Endodermal cell (in vitro differentiated cells): ENCODE measurements at regions not wholly inside any gene's neighbourhood (a gene's known extent, or its start where the extent isn't known, plus 50 kb on each side); places are given as distances from the start of the nearest gene placed in this dataset.

Experiments used
- DNase-seq: peaks from one replicate; pipeline ENCODE4 v3.0.0-alpha.2; 2017
- H3K27ac ChIP-seq: 2 replicates; pipeline ENCODE4 v1.5.1; 2013; ENCODE audit warnings: mild to moderate bottlenecking, low read depth, low read length, moderate library complexity
- H3K27me3 ChIP-seq: 2 replicates; pipeline ENCODE4 v1.6.1; 2013; ENCODE audit warnings: mild to moderate bottlenecking, low read length, moderate library complexity; ENCODE audit not compliant: insufficient read depth, control insufficient read depth, poor library complexity, severe bottlenecking
- H3K36me3 ChIP-seq: 2 replicates; pipeline ENCODE4 v1.7.0; 2013; ENCODE audit warnings: mild to moderate bottlenecking, low read length, moderate library complexity; ENCODE audit not compliant: control insufficient read depth, insufficient read depth
- H3K4me1 ChIP-seq: one replicate; pipeline ENCODE4 v1.7.0; 2013; ENCODE audit warnings: low read length; ENCODE audit not compliant: control insufficient read depth, insufficient read depth
- H3K4me3 ChIP-seq: 2 replicates; pipeline ENCODE4 v1.5.1; 2013; ENCODE audit warnings: mild to moderate bottlenecking, low read length, moderate library complexity
- H3K9ac ChIP-seq: 2 replicates; pipeline ENCODE4 v1.6.1; 2013; ENCODE audit warnings: mild to moderate bottlenecking, low read length, moderate library complexity; ENCODE audit not compliant: poor library complexity, severe bottlenecking; ENCODE audit errors: extremely low read depth
- H3K9me3 ChIP-seq: 2 replicates; pipeline ENCODE4 v1.6.1; 2013; ENCODE audit warnings: mild to moderate bottlenecking, low read length, moderate library complexity; ENCODE audit not compliant: control insufficient read depth
- H3K27ac Mint-ChIP-seq: 2 replicates; pipeline ENCODE4 v1.8.0; 2020; ENCODE audit warnings: mixed read lengths
- H3K27me3 Mint-ChIP-seq: 2 replicates; pipeline ENCODE4 v1.8.0; 2021; ENCODE audit warnings: mild to moderate bottlenecking, mixed read lengths; ENCODE audit not compliant: insufficient read depth
- H3K36me3 Mint-ChIP-seq: 2 replicates; pipeline ENCODE4 v1.8.0; 2020; ENCODE audit warnings: low read depth, mixed read lengths
- H3K4me1 Mint-ChIP-seq: 2 replicates; pipeline ENCODE4 v1.8.0; 2020; ENCODE audit warnings: mixed read lengths
- H3K4me3 Mint-ChIP-seq: 2 replicates; pipeline ENCODE4 v1.8.0; 2020; ENCODE audit warnings: mild to moderate bottlenecking, moderate library complexity, mixed read lengths
- H3K9me3 Mint-ChIP-seq: 2 replicates; pipeline ENCODE4 v1.8.0; 2020; ENCODE audit warnings: mild to moderate bottlenecking, mixed read lengths
- WGBS, 2 experiments: methylation state at CpG; one replicate each; pipeline versions ENCODE4 v1.1.5 to v1.1.7; 2013; ENCODE audit warnings: missing lambda C conversion rate in 2 of 2, mixed read lengths in 1 of 2; ENCODE audit not compliant: insufficient coverage in 1 of 2, insufficient read length in 1 of 2; 5-methylcytosine and 5-hydroxymethylcytosine counted together
- TF ChIP-seq, protein P1 (sequence below): fragments of 200-600 bp; sonication (generic); conservative IDR thresholded peaks from 2 replicates; pipeline ENCODE4 v1.5.0; 2021; ENCODE audit warnings: antibody characterized with exemption, mild to moderate bottlenecking

DNA sequence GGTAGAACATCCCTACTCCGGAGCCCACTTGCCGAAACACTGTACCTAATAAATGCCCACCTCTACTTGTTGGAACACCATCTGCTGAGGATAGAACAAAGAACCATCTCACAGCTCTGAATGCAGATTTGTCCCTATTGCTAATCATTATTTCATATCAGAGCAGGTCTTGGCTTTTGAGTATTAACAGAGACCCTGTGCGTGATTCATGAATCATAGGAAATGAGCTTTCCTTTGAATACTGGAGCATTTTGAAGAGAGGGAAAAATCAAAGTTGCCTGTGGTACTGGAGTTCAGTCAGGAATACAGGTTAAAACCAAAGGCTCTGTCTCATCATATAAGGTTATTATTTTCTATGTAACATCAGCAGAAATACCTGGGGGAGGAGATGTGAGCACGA lies 1132.3 kb downstream of the XPNPEP1 start:
- H3K4me3 Mint-ChIP-seq: no peak overlapping the region
- H3K27ac Mint-ChIP-seq: no peak overlapping the region
- TF ChIP-seq, protein P1, sequence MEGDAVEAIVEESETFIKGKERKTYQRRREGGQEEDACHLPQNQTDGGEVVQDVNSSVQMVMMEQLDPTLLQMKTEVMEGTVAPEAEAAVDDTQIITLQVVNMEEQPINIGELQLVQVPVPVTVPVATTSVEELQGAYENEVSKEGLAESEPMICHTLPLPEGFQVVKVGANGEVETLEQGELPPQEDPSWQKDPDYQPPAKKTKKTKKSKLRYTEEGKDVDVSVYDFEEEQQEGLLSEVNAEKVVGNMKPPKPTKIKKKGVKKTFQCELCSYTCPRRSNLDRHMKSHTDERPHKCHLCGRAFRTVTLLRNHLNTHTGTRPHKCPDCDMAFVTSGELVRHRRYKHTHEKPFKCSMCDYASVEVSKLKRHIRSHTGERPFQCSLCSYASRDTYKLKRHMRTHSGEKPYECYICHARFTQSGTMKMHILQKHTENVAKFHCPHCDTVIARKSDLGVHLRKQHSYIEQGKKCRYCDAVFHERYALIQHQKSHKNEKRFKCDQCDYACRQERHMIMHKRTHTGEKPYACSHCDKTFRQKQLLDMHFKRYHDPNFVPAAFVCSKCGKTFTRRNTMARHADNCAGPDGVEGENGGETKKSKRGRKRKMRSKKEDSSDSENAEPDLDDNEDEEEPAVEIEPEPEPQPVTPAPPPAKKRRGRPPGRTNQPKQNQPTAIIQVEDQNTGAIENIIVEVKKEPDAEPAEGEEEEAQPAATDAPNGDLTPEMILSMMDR: no peak
- Histone ChIP-seq H3K9me3 (peaks cover 57% of the 10 kb centered on the region), H3K27ac (no peak overlapping the region), H3K4me3 (no peak overlapping the region), H3K27me3 (no peaks in the 10 kb centered on the region), H3K9ac (no peak overlapping the region), H3K4me1 (no peaks in the 10 kb centered on the region), H3K36me3 (no peaks in the 10 kb centered on the region)
- no peak for DNase-seq
- no peaks in the 10 kb centered on the region for H3K36me3 Mint-ChIP-seq
- peaks cover 3% of the 10 kb centered on the region for H3K27me3 Mint-ChIP-seq
- no peaks in the 10 kb centered on the region for H3K4me1 Mint-ChIP-seq
- WGBS, 2 experiments: 91 to 100% methylated on average over 2 to 3 of the region's 4 CpGs
- H3K9me3 Mint-ChIP-seq: peaks cover 20% of the 10 kb centered on the region

DNA sequence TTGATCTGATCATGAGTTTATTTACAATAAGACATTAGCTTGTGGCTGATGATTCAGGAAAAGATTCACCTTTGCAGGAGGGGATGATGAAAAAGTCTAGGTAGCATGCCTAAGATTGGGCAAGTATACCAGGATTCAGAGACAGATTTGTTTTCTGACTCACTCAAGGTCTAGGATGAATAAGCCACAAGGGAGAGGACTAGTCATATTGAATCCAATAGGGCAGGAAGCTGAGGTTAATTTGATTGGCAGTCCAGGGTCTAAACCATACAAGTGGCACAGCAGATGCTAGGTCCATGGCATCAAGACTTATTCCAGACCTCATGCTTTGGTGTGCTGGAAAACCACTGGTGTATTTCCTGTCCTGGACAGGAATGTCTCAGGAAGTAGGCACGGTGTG lies 1133.4 kb downstream of the XPNPEP1 start:
- no peaks in the 10 kb centered on the region for H3K4me1 ChIP-seq
- Mint-ChIP-seq H3K9me3 (peaks cover 22% of the 10 kb centered on the region), H3K27me3 (peaks cover 1% of the 10 kb centered on the region), H3K4me1 (no peaks in the 10 kb centered on the region), H3K27ac (no peak overlapping the region), H3K36me3 (no peaks in the 10 kb centered on the region), H3K4me3 (no peak overlapping the region)
- no peak overlapping the region for H3K27ac ChIP-seq
- WGBS, 2 experiments: 65% methylated on average over 1 of the region's 1 CpG; no CpG with 5 or more reads in 1 of the 2 experiments
- H3K36me3 ChIP-seq: no peaks in the 10 kb centered on the region
- no peaks in the 10 kb centered on the region for H3K27me3 ChIP-seq
- H3K9ac ChIP-seq: no peak overlapping the region
- H3K4me3 ChIP-seq: no peak overlapping the region
- peaks cover 68% of the 10 kb centered on the region for H3K9me3 ChIP-seq
- TF ChIP-seq, protein P1: no peak
- no peak for DNase-seq

DNA sequence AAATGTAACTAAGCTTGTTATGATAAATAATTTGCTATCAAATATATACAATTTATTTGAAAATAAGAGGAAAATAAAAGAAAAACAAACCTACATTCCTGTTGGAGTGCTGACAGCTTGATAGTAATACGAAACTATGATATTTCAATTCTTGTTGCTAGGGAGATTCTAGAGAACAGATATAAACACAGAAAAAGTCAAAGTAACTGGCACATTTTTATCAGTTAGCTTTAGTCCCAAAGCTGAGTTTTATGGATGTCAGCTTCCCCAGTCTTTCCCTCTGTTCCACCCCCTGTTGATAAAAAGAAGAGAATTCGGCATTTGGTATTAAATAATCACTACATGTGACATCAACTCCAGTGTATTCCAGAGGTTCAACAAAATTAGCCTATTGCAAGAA lies 1134.0 kb downstream of the XPNPEP1 start:
- peaks cover 27% of the 10 kb centered on the region for H3K9me3 Mint-ChIP-seq
- Histone ChIP-seq H3K9ac (no peak overlapping the region), H3K4me3 (no peak overlapping the region), H3K4me1 (no peaks in the 10 kb centered on the region), H3K27ac (no peak overlapping the region), H3K36me3 (no peaks in the 10 kb centered on the region), H3K27me3 (no peaks in the 10 kb centered on the region), H3K9me3 (peaks cover 74% of the 10 kb centered on the region)
- 60 to 82% methylated on average over 1 to 2 of the region's 2 CpGs for WGBS, 2 experiments
- no peaks in the 10 kb centered on the region for H3K36me3 Mint-ChIP-seq
- TF ChIP-seq, protein P1: no peak
- H3K4me1 Mint-ChIP-seq: no peaks in the 10 kb centered on the region
- H3K27me3 Mint-ChIP-seq: peaks cover 1% of the 10 kb centered on the region
- DNase-seq: no peak
- no peak overlapping the region for H3K27ac Mint-ChIP-seq
- no peak overlapping the region for H3K4me3 Mint-ChIP-seq
